ENCODE measurements at regions not wholly inside any gene's neighbourhood (a gene's known extent, or its start where the extent isn't known, plus 50 kb on each side); places are given as distances from the start of the nearest gene placed in this dataset.

GRCh38 chr2:220463876-220464275 lies 836.4 kb downstream of the SLC4A3 start (continued):
- TF ChIP-seq ZBTB6 (tag by site-specific recombination; IDR thresholded peaks at IDR 0.05) (no peak), ZBTB48 (tag by site-specific recombination; IDR thresholded peaks at IDR 0.05) (no peak), ZNF776 (tag by site-specific recombination; IDR thresholded peaks at IDR 0.05; ENCODE audit: borderline replicate concordance) (no peak), ZNF791 (tag by site-specific recombination; IDR thresholded peaks at IDR 0.05) (no peak), IKZF3 (tag by site-specific recombination; IDR thresholded peaks at IDR 0.05) (no peak)

GRCh38 chr2:220465700-220466099 lies 838.3 kb downstream of the SLC4A3 start:
- CTCF ChIA-PET: no interaction called here
- POLR2A ChIA-PET: no interaction called here
- H3K9me3 ChIP-seq (ENCODE audit: control insufficient read depth, insufficient read depth, low read depth, low read length): no peaks in the 10 kb centered on the region
- TF ChIP-seq ZNF341 (tag by site-specific recombination; IDR thresholded peaks at IDR 0.05; ENCODE audit: low read depth): no peak
- no peak for TF ChIP-seq ZNF214 (tag by site-specific recombination; IDR thresholded peaks at IDR 0.05; ENCODE audit: borderline replicate concordance)
- TF ChIP-seq ZSCAN4 (tag by site-specific recombination; IDR thresholded peaks at IDR 0.05): no peak
- no peak for TF ChIP-seq ZNF510 (tag by site-specific recombination; IDR thresholded peaks at IDR 0.05; ENCODE audit: insufficient replicate concordance)
- TF ChIP-seq ZNF138 (tag by site-specific recombination; IDR thresholded peaks at IDR 0.05; ENCODE audit: borderline replicate concordance): no peak
- no peak for TF ChIP-seq ZNF16 (tag by site-specific recombination; IDR thresholded peaks at IDR 0.05; ENCODE audit: low read depth)
- TF ChIP-seq BCL11B (tag by site-specific recombination; IDR thresholded peaks at IDR 0.05; ENCODE audit: low read depth): no peak
- no peak for TF ChIP-seq PRDM10 (tag by site-specific recombination; IDR thresholded peaks at IDR 0.05)
- no peak for TF ChIP-seq ZNF791 (tag by site-specific recombination; IDR thresholded peaks at IDR 0.05)
- no peak for TF ChIP-seq ZNF18 (tag by site-specific recombination; IDR thresholded peaks at IDR 0.05)
- no peak for TF ChIP-seq KLF8 (tag by site-specific recombination; IDR thresholded peaks at IDR 0.05)
- no peak for TF ChIP-seq GLIS1 (tag by site-specific recombination; IDR thresholded peaks at IDR 0.05)
- no peaks in the 10 kb centered on the region for H3K36me3 ChIP-seq (ENCODE audit: control insufficient read depth in 2 of 2, insufficient read depth in 1 of 2, low read length in 2 of 2)
- no peak overlapping the region for H3K27ac ChIP-seq (ENCODE audit: extremely low read depth, low read depth, low read length)
- H3K4me3 ChIP-seq (ENCODE audit: low read depth, low read length): no peak overlapping the region
- no peaks in the 10 kb centered on the region for H3K4me1 ChIP-seq (ENCODE audit: control insufficient read depth, insufficient read depth, low read length)

- Histone ChIP-seq H3K9me3 (ENCODE audit: control insufficient read depth, insufficient read depth, low read depth, low read length) (no peaks in the 10 kb centered on the region), H3K4me1 (ENCODE audit: control insufficient read depth, insufficient read depth, low read length) (no peaks in the 10 kb centered on the region), H3K27ac (ENCODE audit: extremely low read depth, low read depth, low read length) (no peak overlapping the region), H3K36me3 (ENCODE audit: control insufficient read depth in 2 of 2, insufficient read depth in 1 of 2, low read length in 2 of 2) (no peaks in the 10 kb centered on the region), H3K4me3 (ENCODE audit: low read depth, low read length) (no peak overlapping the region)
- ChIA-PET CTCF (no interaction called here), POLR2A (no interaction called here)
- TF ChIP-seq ZNF174 (tag by site-specific recombination; IDR thresholded peaks at IDR 0.05): no peak
- no peak for TF ChIP-seq ZSCAN5A (tag by site-specific recombination; IDR thresholded peaks at IDR 0.05)
- no peak for TF ChIP-seq ZNF544 (tag by site-specific recombination; IDR thresholded peaks at IDR 0.05)
- no peak for TF ChIP-seq ZNF140 (tag by site-specific recombination; IDR thresholded peaks at IDR 0.05)
- TF ChIP-seq BCL6B (tag by site-specific recombination; IDR thresholded peaks at IDR 0.05): no peak
- TF ChIP-seq SCRT2 (tag by site-specific recombination; IDR thresholded peaks at IDR 0.05): no peak
- no peak for TF ChIP-seq PBX3 (CRISPR knock-in tag; IDR thresholded peaks at IDR 0.05)
Measured at GRCh38 chr2:220466251-220466691, 838.8 kb downstream of the SLC4A3 start.
